Skeletal muscle satellite cell (primary cell): ENCODE measurements at regions not wholly inside any gene's neighbourhood (a gene's known extent, or its start where the extent isn't known, plus 50 kb on each side); places are given as distances from the start of the nearest gene placed in this dataset.

ENCODE experiments used
- H3K27me3 ChIP-seq: 2 replicates; pipeline ENCODE4 v1.7.0; 2013; ENCODE audit warnings: low read length; ENCODE audit not compliant: control insufficient read depth, insufficient read depth
- H3K36me3 ChIP-seq: 2 replicates; pipeline ENCODE4 v1.7.0; 2013; ENCODE audit warnings: mild to moderate bottlenecking, control low read depth, low read length; ENCODE audit not compliant: insufficient read depth
- H3K4me1 ChIP-seq: 2 replicates; pipeline ENCODE4 v1.7.0; 2013; ENCODE audit warnings: low read length; ENCODE audit not compliant: control insufficient read depth, insufficient read depth
- H3K4me2 ChIP-seq: 2 replicates; pipeline ENCODE4 v1.7.0; 2013; ENCODE audit warnings: mild to moderate bottlenecking, low read length
- H3K4me3 ChIP-seq: 2 replicates; pipeline ENCODE4 v1.7.0; 2013; ENCODE audit warnings: low read length
- H3K9ac ChIP-seq: 2 replicates; pipeline ENCODE4 v1.7.0; 2013; ENCODE audit warnings: mild to moderate bottlenecking, low read depth, low read length, moderate library complexity
- H3K9me3 ChIP-seq: replicated peaks from 2 replicates; pipeline ENCODE4 v1.7.0; 2013; ENCODE audit warnings: mild to moderate bottlenecking, control low read depth, low read length

- Histone ChIP-seq H3K9ac (no peak overlapping the region), H3K4me3 (no peak overlapping the region), H3K4me1 (no peaks in the 10 kb centered on the region), H3K9me3 (no peaks in the 10 kb centered on the region), H3K4me2 (no peak overlapping the region), H3K36me3 (no peaks in the 10 kb centered on the region), H3K27me3 (no peaks in the 10 kb centered on the region)
Observed at GRCh38 chr4:60745800-60746571, 454.1 kb upstream of the ADGRL3 start.

GRCh38 chr4:60750962-60751361 lies 449.2 kb upstream of the ADGRL3 start:
- Histone ChIP-seq H3K9ac (no peak overlapping the region), H3K27me3 (no peaks in the 10 kb centered on the region), H3K4me1 (no peaks in the 10 kb centered on the region), H3K4me3 (no peak overlapping the region), H3K36me3 (no peaks in the 10 kb centered on the region), H3K4me2 (no peak overlapping the region), H3K9me3 (no peaks in the 10 kb centered on the region)

- Histone ChIP-seq H3K36me3 (no peaks in the 10 kb centered on the region), H3K4me3 (no peak overlapping the region), H3K9ac (no peak overlapping the region), H3K4me1 (no peaks in the 10 kb centered on the region), H3K27me3 (no peaks in the 10 kb centered on the region), H3K4me2 (no peak overlapping the region), H3K9me3 (peaks cover 7% of the 10 kb centered on the region)
Observed at GRCh38 chr4:60757986-60758680, 442.0 kb upstream of the ADGRL3 start.

- peaks cover 7% of the 10 kb centered on the region for H3K9me3 ChIP-seq
- no peaks in the 10 kb centered on the region for H3K27me3 ChIP-seq
- no peak overlapping the region for H3K9ac ChIP-seq
- no peaks in the 10 kb centered on the region for H3K4me1 ChIP-seq
- H3K4me3 ChIP-seq: no peak overlapping the region
- no peak overlapping the region for H3K4me2 ChIP-seq
- H3K36me3 ChIP-seq: no peaks in the 10 kb centered on the region
Observed at GRCh38 chr4:60759518-60760245, 440.4 kb upstream of the ADGRL3 start.

GRCh38 chr4:60780874-60781273 lies 419.3 kb upstream of the ADGRL3 start:
- no peak overlapping the region for H3K9ac ChIP-seq

GRCh38 chr4:60790608-60791007 lies 409.5 kb upstream of the ADGRL3 start:
- Histone ChIP-seq H3K4me1 (no peaks in the 10 kb centered on the region), H3K4me3 (no peak overlapping the region), H3K27me3 (no peaks in the 10 kb centered on the region), H3K9ac (no peak overlapping the region), H3K9me3 (no peaks in the 10 kb centered on the region), H3K36me3 (no peaks in the 10 kb centered on the region), H3K4me2 (no peak overlapping the region)

More at GRCh38 chr4:60780874-60781273, 419.3 kb upstream of the ADGRL3 start:
- Histone ChIP-seq H3K36me3 (no peaks in the 10 kb centered on the region), H3K9me3 (no peaks in the 10 kb centered on the region), H3K4me3 (no peak overlapping the region), H3K27me3 (no peaks in the 10 kb centered on the region), H3K4me1 (no peaks in the 10 kb centered on the region), H3K4me2 (no peak overlapping the region)

GRCh38 chr4:60794372-60794771 lies 405.8 kb upstream of the ADGRL3 start:
- Histone ChIP-seq H3K4me1 (no peaks in the 10 kb centered on the region), H3K9me3 (no peaks in the 10 kb centered on the region), H3K4me2 (no peak overlapping the region), H3K36me3 (no peaks in the 10 kb centered on the region), H3K9ac (no peak overlapping the region), H3K27me3 (no peaks in the 10 kb centered on the region), H3K4me3 (no peak overlapping the region)

GRCh38 chr4:60799214-60799613 lies 400.9 kb upstream of the ADGRL3 start:
- Histone ChIP-seq H3K36me3 (no peaks in the 10 kb centered on the region), H3K4me2 (no peak overlapping the region), H3K9ac (no peak overlapping the region), H3K4me3 (no peak overlapping the region), H3K4me1 (no peaks in the 10 kb centered on the region), H3K9me3 (no peaks in the 10 kb centered on the region), H3K27me3 (no peaks in the 10 kb centered on the region)

GRCh38 chr4:60800701-60801100 lies 399.4 kb upstream of the ADGRL3 start:
- H3K4me1 ChIP-seq: no peaks in the 10 kb centered on the region
- no peak overlapping the region for H3K4me3 ChIP-seq
- no peak overlapping the region for H3K4me2 ChIP-seq
- no peaks in the 10 kb centered on the region for H3K27me3 ChIP-seq
- no peaks in the 10 kb centered on the region for H3K36me3 ChIP-seq
- no peaks in the 10 kb centered on the region for H3K9me3 ChIP-seq
- no peak overlapping the region for H3K9ac ChIP-seq

GRCh38 chr4:60805500-60806313 lies 394.4 kb upstream of the ADGRL3 start:
- Histone ChIP-seq H3K9me3 (no peaks in the 10 kb centered on the region), H3K36me3 (no peaks in the 10 kb centered on the region), H3K4me2 (no peak overlapping the region), H3K9ac (no peak overlapping the region), H3K4me1 (no peaks in the 10 kb centered on the region), H3K27me3 (no peaks in the 10 kb centered on the region), H3K4me3 (no peak overlapping the region)
